ENCODE measurements at regions not wholly inside any gene's neighbourhood (a gene's known extent, or its start where the extent isn't known, plus 50 kb on each side); places are given as distances from the start of the nearest gene placed in this dataset.

- DNase-seq (ENCODE audit: low read depth in 1 of 2, low spot score in 1 of 2) (no peak), ATAC-seq (no peak), FAIRE-seq (no peak)
- H3K4me2 ChIP-seq, result no peak overlapping the region
- ChIA-PET POLR2A (no interaction called here), CTCF (interaction anchor here (0.9 to 39.5 kb wide), 5 partner anchors 11 to 95 kb away, joined by 3 to 678 read pairs (median 3); no protein-coding TSS in a partner anchor)
- no peak overlapping the region for H3K4me3 ChIP-seq
- 83% methylated on average over 8 of the region's 8 CpGs for WGBS (ENCODE audit: missing lambda C conversion rate)
- H3K9me3 ChIP-seq, result no peaks in the 10 kb centered on the region
- H3K4me1 ChIP-seq, result peaks cover 33% of the 10 kb centered on the region
- peak overlapping the region in 1 of 2 experiments; percentile 70; a peak in 3 of 6 replicates for H3K27ac ChIP-seq
- TF ChIP-seq SREBF2 (IDR thresholded peaks at IDR 0.05), result no peak
- no peak for TF ChIP-seq RFX5 (IDR thresholded peaks at IDR 0.05)
- TF ChIP-seq PBX3 (IDR thresholded peaks at IDR 0.05), result no peak
- TF ChIP-seq CBX8 (IDR thresholded peaks at IDR 0.05), result no peak
- TF ChIP-seq BHLHE40 (IDR thresholded peaks at IDR 0.05; ENCODE audit: low read depth, low read length), result no peak
- no peak for TF ChIP-seq POLR2A (IDR thresholded peaks at IDR 0.05; ENCODE audit: low read length)
- no peak for TF ChIP-seq REST (IDR thresholded peaks at IDR 0.05)
- no peak for TF ChIP-seq CHD4 (IDR thresholded peaks at IDR 0.05; ENCODE audit: borderline replicate concordance)
- no peak for TF ChIP-seq HES2 (IDR thresholded peaks at IDR 0.05)
- TF ChIP-seq FOSL2 (IDR thresholded peaks at IDR 0.05), result no peak
- no peak for TF ChIP-seq FOSL2 (CRISPR knock-in tag; IDR thresholded peaks at IDR 0.05)
- TF ChIP-seq ZFP36 (IDR thresholded peaks at IDR 0.05; ENCODE audit: borderline replicate concordance, partially characterized antibody), result no peak
- no peak for TF ChIP-seq ZC3H11A (IDR thresholded peaks at IDR 0.05)
- TF ChIP-seq ESRRA (IDR thresholded peaks at IDR 0.05; ENCODE audit: borderline replicate concordance, low read length), result no peak
- no peak for TF ChIP-seq MAFK (IDR thresholded peaks at IDR 0.05; ENCODE audit: partially characterized antibody)
- no peak for TF ChIP-seq ZNF302 (CRISPR knock-in tag; IDR thresholded peaks at IDR 0.05)
Measured at GRCh38 chr14:76927971-76928700, 100.4 kb downstream of the IRF2BPL start.

- 85% methylated on average over 6 of the region's 7 CpGs for WGBS (ENCODE audit: missing lambda C conversion rate)
- ChIA-PET POLR2A (interaction anchor here (0.6 kb wide), 1 partner anchor 9 kb away, joined by 6 read pairs; no protein-coding TSS in a partner anchor), CTCF (interaction anchor here (18.6 to 39.5 kb wide), 3 partner anchors 10 to 146 kb away, joined by 676 to 678 read pairs (median 678); no protein-coding TSS in a partner anchor)
- no peak for DNase-seq (ENCODE audit: low read depth in 1 of 2, low spot score in 1 of 2)
- H3K4me3 ChIP-seq, result no peak overlapping the region
- no peak overlapping the region for H3K4me2 ChIP-seq
- H3K4me1 ChIP-seq, result peaks cover 42% of the 10 kb centered on the region
- no peaks in the 10 kb centered on the region for H3K9me3 ChIP-seq
- ATAC-seq, result no peak; a peak in 1 of 6 replicates
- H3K27ac ChIP-seq, result peak overlapping the region in 1 of 2 experiments; percentile 62; a peak in 4 of 6 replicates
- FAIRE-seq, result no peak
- TF ChIP-seq POLR2A (IDR thresholded peaks at IDR 0.05; ENCODE audit: low read length), result no peak
- TF ChIP-seq MAFK (IDR thresholded peaks at IDR 0.05; ENCODE audit: partially characterized antibody), result peak; percentile 69
Measured at GRCh38 chr14:76926521-76927251, 100.5 kb downstream of the LRRC74A start.

GRCh38 chr14:76925097-76925441 lies 98.9 kb downstream of the LRRC74A start:
- no peak for DNase-seq (ENCODE audit: low read depth in 1 of 2, low spot score in 1 of 2)
- 79% methylated on average over 6 of the region's 9 CpGs for WGBS (ENCODE audit: missing lambda C conversion rate)
- H3K4me1 ChIP-seq, result peaks cover 58% of the 10 kb centered on the region
- H3K4me3 ChIP-seq, result no peak overlapping the region
- H3K4me2 ChIP-seq, result peak overlapping the region; percentile 31
- CTCF ChIA-PET, result interaction anchor here (0.7 to 39.5 kb wide), 5 partner anchors 8 to 199 kb away, joined by 3 to 678 read pairs (median 676); no protein-coding TSS in a partner anchor
- FAIRE-seq, result no peak
- no peaks in the 10 kb centered on the region for H3K9me3 ChIP-seq
- no peak for ATAC-seq
- peak overlapping the region; percentile 54 to 96 for H3K27ac ChIP-seq
- POLR2A ChIA-PET, result no interaction called here
- TF ChIP-seq TP53 (CRISPR knock-in tag; IDR thresholded peaks at IDR 0.05), result no peak
- no peak for TF ChIP-seq HMGXB4 (CRISPR knock-in tag; IDR thresholded peaks at IDR 0.05; ENCODE audit: borderline replicate concordance)
- TF ChIP-seq TFCP2L1 (CRISPR knock-in tag; IDR thresholded peaks at IDR 0.05), result no peak
- no peak for TF ChIP-seq HOXA7 (CRISPR knock-in tag; IDR thresholded peaks at IDR 0.05)
- no peak for TF ChIP-seq KDM5A (IDR thresholded peaks at IDR 0.05)
- no peak for TF ChIP-seq BHLHE40 (IDR thresholded peaks at IDR 0.05; ENCODE audit: low read depth, low read length)
- no peak for TF ChIP-seq SMC3 (IDR thresholded peaks at IDR 0.05)
- no peak for TF ChIP-seq BCL3 (IDR thresholded peaks at IDR 0.05)
- no peak for TF ChIP-seq ZFP36 (IDR thresholded peaks at IDR 0.05; ENCODE audit: borderline replicate concordance, partially characterized antibody)
